Stimulated activated CD8-positive, alpha-beta memory T cell treated with anti-CD3 and anti-CD28 coated beads, Interleukin-4, amount 100 ng/mL, for 1 hour (primary cell): ENCODE measurements at regions not wholly inside any gene's neighbourhood (a gene's known extent, or its start where the extent isn't known, plus 50 kb on each side); places are given as distances from the start of the nearest gene placed in this dataset.
"Not testable (repeated sequence)": the region's sequence is repeated elsewhere in the genome, so short reads cannot be mapped to it uniquely, and the experiment has no call there.

Experiments used
- DNase-seq, 2 donors: peaks; one replicate each; pipeline ENCODE4 v3.0.0-alpha.2; 2020; ENCODE audit warnings: low read depth in 2 of 2, low spot score in 1 of 2

GRCh38 chr15:54776410-54776809 lies 420.3 kb downstream of the RSL24D1 start:
- no peak for DNase-seq

GRCh38 chr15:54772663-54773062 lies 424.1 kb downstream of the RSL24D1 start:
- DNase-seq: no peak

GRCh38 chr15:54749461-54749860 lies 447.3 kb downstream of the RSL24D1 start:
- DNase-seq: not testable (repeated sequence)

- DNase-seq: no peak
Observed at GRCh38 chr15:54722342-54722986, 474.3 kb downstream of the RSL24D1 start.

GRCh38 chr15:54719325-54719724 lies 477.4 kb downstream of the RSL24D1 start:
- DNase-seq: no peak

- no peak for DNase-seq
Observed at GRCh38 chr15:54707805-54708752, 488.7 kb downstream of the RSL24D1 start.

GRCh38 chr15:54687628-54688027 lies 509.1 kb downstream of the RSL24D1 start:
- DNase-seq: no peak
